ENCODE measurements at regions not wholly inside any gene's neighbourhood (a gene's known extent, or its start where the extent isn't known, plus 50 kb on each side); places are given as distances from the start of the nearest gene placed in this dataset.
"Not testable (repeated sequence)": the region's sequence is repeated elsewhere in the genome, so short reads cannot be mapped to it uniquely, and the experiment has no call there.

DNA sequence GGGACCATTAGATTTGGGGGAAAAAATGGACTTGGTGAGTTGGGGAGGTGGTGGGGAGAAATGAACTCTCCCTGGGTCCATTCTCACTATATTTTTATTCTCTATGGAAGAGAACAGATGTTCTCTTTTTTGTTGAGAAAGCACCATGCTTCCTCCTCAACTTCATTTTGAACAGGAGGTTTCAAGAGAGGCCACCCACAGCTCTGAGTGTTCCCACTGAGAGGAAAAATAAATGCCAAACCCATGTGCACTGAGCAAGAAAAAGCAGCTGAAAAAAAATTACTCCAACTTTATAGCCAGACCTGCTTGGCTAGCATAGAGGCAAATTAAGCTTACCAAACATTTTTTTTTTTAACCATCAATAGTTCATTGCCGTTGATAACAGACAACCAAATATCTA lies 883.6 kb downstream of the KCNJ2 start:
- no peak for DNase-seq

DNA sequence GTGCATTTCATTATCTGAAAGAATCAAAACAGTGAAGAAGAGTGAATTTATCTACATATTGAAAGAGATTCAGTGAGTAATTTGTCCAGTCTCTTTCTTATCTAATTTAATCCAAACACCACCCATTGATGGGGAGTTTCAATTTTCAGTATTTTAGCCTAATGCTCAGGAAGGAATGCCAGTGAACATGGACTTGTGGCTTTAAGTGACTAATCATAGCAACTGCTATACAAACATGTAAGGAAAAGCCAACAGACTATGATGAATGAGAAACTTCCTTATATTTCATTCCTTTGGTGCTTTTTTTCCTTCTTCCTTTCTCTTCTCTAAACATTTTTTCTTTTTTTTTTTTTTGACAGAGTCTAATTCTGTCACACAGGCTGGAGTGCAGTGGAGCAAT lies 885.8 kb downstream of the KCNJ2 start:
- DNase-seq, result no peak

DNA sequence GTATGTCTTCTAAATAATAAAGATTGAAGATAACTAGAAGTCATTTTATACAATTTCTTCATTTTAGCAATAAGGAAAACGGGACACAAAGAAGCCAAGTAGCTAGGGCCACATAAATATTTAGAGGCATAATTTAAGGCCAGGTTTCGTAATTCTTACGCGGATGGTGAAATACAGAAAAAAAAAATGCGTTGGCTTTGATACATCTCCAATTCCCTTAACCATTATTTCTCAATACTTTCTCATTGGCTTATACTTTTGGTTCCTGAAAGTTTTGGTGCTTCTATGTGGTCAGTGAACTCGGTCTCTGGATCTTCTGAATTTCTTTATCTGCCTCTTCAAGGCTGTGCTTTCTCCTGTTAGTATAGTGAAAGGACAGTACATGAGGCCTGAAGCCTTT lies 888.1 kb downstream of the KCNJ2 start:
- DNase-seq, result no peak

DNA sequence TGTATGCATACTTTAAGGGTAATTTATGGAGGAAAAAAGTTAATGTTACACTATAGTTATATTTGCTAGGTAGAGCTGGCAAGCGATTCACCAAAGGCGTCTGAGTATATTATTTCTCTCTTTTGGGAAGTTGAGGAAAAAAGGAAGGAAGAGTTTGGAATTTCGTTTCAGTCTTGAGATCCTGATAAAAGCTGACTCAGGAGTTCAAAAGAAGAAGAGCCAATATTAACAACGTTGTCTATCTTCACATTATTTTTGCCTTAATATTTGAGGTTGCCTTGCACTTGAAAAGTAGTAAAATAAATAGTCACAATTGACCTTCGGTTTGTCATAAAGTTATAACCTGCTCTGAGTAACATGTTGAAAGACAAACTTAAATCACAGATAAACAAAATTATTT lies 888.6 kb downstream of the KCNJ2 start:
- DNase-seq, result no peak

DNA sequence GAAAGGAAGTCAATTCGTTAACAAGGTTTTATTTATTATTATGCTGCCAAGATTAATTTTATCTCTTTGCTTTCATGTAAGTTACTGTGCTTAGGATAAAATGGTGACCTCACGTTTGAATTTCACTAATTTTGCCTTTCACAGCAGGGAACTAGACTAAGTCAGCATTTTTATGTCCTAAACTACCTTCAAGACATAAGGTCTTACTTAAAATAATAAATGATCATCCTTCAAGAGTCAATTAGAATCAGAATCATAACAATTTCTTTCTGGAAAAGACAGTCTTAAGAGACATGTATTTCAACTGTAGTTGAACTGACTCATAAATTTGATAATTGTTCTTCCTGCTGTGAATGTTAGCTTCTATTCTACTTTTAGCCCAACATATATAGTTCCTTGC lies 893.8 kb downstream of the KCNJ2 start:
- DNase-seq, result no peak

DNA sequence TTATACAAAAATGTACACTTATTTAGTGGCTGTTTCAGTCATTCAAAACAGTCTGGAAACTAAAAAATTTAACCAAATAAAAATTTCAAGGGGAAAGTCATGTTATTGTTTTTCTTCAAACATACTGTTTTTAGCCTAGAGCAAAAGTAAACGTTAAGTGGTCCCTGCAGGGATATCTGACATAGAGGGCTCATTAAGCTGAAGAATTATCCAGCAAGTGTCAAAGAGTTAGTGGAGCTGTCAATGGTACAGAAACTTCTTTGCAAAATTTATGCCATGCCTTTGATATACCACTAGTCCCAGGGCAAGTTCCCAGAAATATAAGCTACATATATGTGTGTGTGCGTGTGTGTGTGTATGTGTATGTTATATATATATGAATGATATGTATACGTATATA lies 894.2 kb downstream of the KCNJ2 start:
- no peak for DNase-seq

DNA sequence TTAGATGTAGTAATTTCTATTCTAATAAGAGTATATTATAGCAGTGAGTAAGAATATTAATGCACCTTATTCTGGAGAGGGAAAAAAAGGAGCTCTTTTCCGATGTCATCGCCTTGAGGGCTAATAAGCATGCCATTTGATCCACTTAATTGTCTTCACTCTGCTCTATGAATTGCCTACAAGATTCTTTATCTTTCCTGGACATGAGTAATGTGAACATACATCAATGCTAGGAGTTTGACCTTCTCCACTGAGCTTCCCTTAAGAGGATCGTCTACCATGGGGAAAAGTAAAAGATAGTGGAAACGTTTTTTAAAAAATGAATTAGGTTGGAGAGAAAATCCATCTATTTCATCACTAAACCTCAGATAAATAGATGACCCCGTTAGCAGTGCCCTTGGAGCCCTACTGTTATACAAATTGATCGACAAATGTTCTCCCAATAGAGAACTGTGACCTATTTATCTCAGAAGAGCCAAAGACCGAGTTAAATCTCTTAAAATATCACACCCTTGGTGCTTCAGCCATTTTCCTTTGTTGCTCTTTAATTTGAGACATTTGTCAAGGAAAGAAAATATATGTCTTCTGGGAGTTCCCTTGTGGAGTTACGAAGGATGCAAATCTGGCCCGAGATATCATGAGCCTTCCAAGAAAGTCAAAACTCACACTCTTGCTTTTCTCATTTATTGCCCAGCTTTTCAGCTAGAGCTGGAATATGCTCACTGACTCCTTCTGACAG lies 898.5 kb downstream of the KCNJ2 start:
- no peak for DNase-seq

DNA sequence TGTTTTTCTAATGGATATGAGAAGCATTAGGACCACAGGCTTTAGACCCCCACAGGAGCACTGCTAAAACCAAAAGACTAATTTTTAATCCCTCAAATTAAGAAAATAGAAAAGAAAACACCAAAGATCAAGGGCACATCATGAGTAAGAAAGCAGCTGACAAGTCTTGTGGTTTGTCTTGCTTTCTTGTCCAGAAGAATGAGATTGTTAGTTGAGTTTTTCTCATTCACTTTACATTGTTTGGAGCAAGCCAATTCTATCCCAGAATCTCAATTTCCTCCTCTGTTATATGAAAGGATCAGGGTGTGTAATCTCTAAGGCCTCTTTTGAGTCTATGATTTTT lies 899.0 kb downstream of the KCNJ2 start:
- DNase-seq, result no peak

DNA sequence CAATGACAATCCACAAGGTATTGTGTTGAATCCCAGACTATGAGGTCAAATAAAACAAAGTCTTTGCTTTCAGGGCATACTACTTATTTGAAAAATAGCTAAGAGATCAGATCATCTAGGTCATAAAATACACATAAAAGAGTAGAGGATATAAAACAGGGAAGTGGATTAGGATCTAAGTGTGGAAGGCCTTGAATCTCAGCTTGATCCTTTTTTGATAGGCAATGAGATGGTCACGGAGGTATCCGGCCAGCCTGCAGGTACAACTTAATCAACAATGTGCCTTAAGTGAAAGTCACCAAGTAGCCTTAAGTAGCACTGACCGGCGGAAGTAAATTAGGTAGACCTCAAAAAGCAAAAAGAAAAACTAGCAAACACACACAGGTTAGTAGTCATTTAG lies 901.7 kb downstream of the KCNJ2 start:
- DNase-seq, result no peak

DNA sequence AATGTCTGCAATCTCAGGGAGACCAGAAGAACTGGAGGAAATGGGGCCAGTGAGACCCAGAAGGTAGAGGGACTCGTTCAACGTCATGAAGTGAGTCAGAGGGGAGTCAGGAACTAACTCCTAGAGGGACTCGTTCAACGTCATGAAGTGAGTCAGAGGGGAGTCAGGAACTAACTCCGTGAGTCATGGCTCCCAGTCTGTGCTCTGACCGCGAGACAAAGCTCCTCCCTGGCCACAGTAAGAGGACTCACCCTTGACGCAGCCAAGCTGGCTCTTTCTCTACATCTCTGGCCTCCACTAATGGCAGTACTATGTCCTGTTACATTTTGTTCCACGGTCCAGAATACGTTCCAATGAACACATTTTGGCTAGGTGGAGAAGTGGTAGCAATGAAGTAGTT lies 902.5 kb downstream of the KCNJ2 start:
- peak; percentile 5 for DNase-seq

DNA sequence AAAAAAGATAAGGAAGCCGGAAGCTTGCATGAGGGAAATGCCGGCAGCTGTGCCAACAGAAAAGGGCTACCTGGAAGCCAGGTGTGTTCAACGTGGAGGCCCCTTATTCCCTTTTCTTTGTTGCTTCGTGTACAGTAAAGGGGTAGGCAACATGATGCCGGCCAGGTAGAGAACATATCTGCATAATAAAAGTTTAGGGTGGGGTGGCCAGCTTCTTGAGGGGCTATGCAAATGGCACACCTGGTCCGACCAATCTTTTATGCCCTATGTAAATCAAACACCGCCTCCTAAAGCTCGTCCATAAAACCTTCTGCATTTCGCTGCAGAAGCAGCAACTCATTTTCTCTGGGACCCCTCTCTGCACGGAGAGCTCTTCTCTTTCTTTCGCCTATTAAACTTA lies 911.6 kb downstream of the KCNJ2 start:
- no peak for DNase-seq

DNA sequence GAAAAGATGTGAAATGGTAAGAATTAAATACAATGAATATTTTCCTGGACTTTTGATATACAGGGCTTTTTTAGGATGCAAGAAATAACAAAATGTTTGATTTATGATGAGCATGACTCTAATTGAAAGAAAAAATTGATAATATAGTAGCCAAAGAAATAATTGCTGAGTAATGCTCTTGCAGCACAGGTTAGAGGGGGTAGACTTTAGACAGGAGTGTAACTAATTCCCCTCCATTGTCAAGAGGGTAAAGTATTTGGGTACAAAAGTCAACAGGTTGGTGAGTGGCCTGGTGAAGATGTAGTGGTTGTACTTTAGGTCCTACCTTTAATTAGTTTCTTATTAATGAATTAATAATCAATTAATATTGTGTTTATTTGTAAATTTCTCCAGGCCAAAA lies 912.3 kb downstream of the KCNJ2 start:
- DNase-seq, result no peak

DNA sequence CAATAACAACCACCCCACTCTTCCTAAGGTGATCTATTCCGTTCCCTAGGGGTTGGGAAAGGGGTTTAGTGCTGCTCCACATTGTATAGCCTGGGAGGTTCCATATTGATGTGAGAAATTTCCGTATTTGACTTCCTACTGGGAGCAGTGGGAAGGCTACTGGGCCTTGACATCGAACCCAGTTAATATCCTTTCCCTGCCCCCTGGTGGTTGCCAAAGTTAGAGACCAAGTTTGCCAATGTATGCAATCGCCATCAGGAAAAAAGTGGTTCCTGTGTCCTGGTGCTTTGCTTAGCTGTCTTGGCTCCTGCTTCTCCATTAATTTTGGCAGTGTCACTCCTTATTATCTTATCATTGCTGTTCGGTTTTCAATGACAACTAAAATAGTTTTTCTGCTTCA lies 914.9 kb downstream of the KCNJ2 start:
- DNase-seq, result peak; percentile 2

DNA sequence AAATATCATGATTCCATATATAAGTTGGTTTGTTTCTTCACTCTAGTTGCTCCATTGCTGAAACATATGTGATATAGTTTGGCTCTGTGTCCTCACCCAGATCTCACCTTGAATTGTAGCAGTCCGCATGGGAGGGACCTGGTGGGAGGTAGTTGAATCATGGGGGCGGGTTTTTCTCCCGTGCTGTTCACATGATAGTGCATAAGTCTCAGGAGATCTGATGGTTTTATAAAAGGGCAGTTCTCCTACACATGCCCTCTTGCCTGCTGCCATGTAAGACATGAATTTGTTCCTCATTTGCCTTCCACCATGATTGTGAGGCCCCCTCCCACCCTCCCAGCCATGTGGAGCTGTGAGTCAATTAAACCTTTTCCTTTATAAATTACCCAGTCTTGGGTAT lies 915.5 kb downstream of the KCNJ2 start:
- DNase-seq, result no peak

DNA sequence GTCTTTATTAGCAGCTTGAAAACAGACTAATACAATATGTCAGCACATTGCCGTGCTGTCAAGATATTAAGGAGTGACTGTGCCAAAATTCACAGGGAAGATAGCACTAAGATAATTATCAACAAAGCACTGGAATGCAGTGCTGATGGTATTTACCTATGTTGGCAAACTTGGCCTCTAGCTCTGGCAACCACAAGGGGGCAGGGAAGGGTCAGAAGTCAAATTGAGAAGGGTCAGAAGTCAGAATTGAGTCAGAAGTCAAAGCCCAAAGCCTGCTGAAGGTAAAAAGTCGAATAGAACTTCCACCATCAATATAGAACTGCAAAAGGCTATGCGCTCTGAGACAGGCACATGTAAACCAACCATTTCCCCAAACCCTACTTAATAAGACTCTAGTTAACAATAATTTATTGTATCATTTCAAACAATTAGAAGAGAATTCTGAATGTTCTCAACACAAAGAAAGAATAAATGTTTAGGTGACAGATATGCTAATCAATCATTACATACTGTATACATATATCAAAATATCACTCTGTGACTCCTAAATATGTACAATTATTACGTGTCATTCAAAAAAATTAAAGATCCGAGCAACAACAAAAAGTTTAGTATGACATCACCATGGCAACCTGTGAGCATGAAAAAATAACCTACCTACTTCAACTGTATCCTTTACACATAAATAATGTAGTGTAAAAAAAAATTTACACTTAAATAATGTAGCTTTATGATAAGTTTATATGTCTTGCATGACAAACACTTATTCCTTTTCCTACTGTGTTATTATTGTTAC lies 916.1 kb downstream of the KCNJ2 start:
- DNase-seq, result peak; percentile 11

DNA sequence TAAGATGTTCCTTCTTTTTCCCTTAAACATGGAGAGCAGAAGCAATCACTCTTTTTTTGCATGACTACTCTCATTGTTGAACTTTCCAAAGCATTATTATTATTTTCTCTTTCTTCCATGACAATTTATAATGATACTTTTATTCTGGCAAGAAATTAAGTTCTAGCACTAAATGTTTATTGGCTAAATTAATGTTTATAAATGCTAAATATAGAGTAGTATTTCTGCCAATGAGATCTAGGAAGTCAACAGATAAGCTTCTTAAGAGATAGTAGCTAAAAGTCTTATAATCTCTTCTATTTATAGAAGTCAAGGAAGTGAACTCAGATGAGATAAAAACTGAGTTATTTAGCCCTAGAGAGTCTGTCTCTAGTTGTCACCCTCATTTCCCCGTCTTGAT lies 920.1 kb downstream of the KCNJ2 start:
- DNase-seq, result no peak

DNA sequence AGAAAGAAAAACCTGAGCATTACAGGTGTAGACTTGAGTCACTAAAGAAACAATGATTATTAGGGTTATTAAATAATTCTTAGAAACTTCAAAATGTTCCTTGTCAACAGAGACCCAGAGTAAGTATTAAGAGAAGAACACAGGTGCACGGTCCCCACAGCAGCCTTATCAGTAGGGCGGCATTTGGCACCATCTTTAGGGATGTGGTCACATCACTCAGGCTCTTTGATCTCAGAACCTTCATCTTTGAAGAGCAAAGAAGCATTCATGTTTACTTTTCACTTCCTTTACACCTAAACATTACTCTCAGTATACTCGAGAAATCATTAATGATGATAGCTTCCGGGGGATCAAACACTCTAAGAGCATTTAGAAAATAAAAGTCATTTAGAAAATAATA lies 928.7 kb downstream of the KCNJ2 start:
- DNase-seq, result no peak

DNA sequence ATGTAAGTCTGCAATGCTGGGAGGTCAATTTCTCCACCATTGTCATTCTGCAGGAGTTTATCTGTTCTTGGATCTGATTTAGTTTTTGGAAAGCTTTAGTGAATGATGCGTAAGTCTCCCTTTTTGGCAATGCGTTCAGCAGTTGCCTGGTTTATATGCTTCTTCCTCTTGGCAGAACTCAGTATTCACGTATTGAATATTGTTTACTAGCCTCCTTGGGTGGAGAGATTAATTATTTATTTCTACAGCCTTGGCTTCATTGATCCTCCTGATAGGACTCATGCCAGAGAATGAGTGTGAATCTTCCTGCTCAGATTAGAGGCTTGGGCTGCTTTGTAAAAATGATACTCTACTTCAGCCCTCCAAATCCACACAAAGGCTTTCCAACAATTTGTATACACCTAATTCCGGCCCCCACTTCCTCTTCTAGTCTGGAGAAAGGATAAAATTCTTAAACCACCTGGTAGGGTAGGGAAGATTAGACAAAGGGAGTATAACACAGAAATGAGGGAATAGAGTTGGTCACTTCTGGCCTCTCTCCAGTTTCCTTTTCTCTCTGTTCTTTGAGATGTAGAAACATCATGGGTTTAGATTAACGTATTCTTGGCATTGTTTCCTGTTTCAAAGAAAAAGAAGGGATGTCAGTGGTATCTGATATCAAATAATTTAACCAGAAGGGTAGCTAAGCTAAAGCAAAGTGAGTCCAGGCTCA lies 929.8 kb downstream of the KCNJ2 start:
- DNase-seq, result no peak

DNA sequence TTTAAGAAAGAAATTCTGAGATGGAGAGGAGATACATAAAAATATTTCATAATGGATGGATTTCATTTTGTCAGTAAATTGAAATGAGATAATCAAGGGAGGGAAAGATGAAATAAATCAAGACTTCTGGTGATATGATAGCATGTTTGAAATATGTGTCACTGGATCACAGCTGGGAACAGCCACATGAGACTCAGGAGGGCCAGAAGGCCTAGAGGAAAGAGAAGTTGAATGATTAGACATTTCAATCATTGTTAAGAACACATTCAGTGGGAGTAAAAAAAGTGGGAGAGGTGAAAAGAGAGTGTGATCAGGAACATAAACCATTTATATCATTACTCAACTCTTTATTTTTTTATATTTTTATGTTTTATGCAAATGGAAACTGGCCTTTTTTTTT lies 933.4 kb downstream of the KCNJ2 start:
- no peak for DNase-seq

DNA sequence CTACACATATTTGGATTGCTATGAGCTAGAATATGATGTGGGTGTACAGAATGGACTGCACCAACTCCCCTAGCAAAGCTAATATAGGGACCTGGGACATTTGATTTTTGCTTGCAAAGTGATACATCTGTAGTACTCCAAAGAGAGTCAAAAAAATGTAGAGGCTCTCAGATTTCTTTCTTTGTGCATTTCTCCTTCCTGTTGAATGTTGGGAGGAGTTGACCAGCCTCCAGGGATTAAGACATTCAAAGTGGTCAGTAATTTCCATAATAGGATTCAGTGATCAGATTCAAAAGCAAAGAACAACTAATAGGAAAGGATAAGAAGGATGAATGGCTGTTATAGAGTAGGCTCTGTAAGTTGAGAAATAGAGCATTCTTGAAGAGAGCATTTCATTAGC lies 934.9 kb downstream of the KCNJ2 start:
- no peak for DNase-seq

DNA sequence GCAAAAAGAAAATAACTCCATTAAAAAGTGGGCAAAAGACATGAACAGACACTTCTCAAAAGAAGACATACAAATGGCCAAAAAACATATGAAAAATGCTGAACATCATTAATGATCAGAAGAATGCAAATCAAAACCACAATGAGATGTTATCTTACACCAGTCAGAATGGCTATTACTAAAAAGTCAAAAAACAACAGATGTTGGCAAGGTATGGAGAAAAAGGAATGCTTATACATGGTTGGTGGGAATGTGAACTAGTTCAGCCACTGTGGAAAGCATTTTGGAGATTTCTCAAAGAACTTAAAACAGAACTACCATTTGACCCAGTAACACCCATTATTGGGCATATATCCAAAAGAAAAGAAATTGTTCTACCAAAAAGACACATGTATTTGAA lies 936.7 kb downstream of the KCNJ2 start:
- DNase-seq, result not testable (repeated sequence)

DNA sequence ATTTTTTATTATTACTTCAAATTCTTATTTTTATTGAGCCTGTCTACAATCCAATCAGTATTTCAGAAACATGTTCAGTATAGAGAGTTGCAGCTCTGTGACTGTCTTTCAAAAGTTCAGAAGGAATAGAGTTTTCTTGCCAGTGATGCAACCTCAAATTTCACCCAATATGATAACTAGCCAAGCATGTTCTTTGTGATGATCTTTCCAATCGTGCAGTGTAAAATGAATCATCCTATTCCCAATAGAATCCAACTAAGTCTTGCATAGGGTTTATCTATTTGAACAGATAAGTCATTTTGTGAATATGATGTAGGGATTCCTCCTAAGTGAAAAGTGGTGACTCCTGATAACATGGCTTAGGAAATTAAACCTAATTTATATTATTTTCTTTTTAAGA lies 937.8 kb downstream of the KCNJ2 start:
- no peak for DNase-seq

DNA sequence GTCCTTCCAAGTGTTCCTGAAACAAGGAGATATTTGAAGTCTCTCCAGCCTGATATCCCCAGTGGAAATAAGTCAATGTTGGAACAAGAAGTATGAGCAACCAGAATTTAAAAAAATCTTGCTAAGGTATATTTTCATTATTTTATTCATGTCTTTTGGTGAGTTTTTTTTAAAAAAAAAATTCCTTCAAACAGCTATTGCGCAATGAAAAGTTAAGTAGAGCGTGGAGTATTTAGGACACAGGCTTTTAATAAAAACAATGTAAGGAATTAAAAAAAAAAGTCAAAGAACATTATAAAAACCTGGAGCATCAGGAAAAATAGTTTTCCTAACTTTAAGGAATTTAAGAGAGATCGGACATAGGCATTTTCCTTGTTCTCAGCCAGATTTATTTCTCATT lies 940.4 kb downstream of the KCNJ2 start:
- DNase-seq, result no peak

DNA sequence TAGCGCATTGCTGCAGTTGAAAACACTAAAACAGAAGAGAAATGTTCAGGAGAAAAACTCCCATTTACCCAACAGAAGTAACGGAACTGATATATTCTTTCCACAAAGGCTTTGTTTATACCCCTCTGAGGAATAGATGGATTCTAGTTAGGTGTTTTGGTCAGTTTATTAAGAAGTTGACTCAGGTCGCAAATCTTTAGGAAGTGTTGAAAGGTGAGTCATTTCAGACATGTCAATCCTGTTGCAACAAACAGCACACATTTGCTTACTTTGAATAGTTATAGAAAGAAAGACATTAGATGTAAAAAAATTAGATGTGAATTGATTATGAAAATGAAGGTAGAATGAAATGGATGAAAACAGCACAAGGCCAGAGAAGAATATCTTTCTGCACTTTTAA lies 941.0 kb downstream of the KCNJ2 start:
- DNase-seq, result no peak
